NCI-H1105 (cell line): ENCODE measurements at regions not wholly inside any gene's neighbourhood (a gene's known extent, or its start where the extent isn't known, plus 50 kb on each side); places are given as distances from the start of the nearest gene placed in this dataset.
"Not testable (repeated sequence)": the region's sequence is repeated elsewhere in the genome, so short reads cannot be mapped to it uniquely, and the experiment has no call there.

Experiments
- DNase-seq: peaks from one replicate; lab custom pipeline; 2025; lab: John Stamatoyannopoulos, UW

GRCh38 chr5:25181249-25181648, 536.5 kb upstream of the CDH10 start:
- DNase-seq, result no peak

DNA sequence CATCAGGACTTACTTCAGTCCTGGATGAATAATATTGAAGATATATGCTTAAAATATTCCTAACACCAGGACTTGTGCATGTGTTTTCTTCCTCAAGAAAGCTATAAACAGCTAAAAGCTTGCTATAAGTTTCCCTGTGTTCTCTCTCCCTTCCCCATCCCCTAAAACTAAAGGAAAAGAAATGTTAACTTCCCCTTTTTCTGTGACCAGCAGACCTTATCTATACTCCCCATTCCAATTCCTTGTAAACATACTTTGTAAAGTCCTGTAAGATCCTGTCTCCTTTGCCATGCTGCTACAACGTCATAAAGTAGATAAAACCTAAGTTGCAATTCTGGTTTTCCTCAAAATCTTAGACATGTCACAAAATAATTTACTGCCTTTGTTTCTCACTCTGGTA, 517.8 kb upstream of the CDH10 start:
- DNase-seq, result not testable (repeated sequence)

DNA sequence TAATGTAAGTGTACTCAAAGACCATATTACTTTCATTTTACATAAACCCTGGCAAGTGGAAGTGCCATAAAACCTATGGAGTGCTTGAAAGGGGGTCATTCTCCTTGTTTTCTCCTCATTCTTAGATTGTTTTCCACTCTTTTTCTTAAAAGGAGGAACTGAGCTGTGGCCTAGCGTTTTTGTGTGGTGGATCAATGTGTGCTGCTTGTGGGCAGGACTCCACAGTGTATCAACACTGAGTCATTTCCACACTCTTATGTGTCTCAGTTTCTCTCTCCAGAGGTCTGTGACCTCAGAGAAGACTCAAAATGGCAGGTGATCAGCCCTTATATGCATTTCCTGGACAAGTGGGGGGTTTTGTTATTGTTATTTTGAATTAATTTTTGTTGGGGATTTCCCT, 516.1 kb upstream of the CDH10 start:
- no peak for DNase-seq

DNA sequence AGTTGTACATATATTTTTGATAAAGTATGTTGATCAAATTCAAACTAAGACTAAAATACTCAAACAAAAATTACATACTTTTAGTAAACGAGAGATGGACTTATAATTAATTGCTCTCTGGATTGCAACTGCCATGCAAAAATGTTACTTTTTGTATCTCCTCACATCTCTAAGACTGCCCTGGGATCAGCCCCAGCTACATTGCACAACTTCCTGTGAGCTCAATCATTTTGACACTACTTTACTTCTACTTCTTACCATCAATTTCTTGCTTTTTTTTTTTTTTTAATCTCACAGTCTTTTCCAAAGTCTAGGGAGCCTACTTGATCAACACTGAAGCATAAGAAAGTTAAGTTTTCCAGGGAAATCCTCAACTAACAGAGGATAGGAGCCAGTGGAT, 506.0 kb upstream of the CDH10 start:
- no peak for DNase-seq

GRCh38 chr5:25128606-25129005, 483.8 kb upstream of the CDH10 start:
- DNase-seq, result no peak

GRCh38 chr5:25119650-25120049, 474.9 kb upstream of the CDH10 start:
- no peak for DNase-seq

GRCh38 chr5:25107853-25108252, 463.1 kb upstream of the CDH10 start:
- no peak for DNase-seq

- DNase-seq, result no peak
Measured at GRCh38 chr5:25099538-25099937, 454.8 kb upstream of the CDH10 start.

GRCh38 chr5:25095261-25095660, 450.5 kb upstream of the CDH10 start:
- DNase-seq, result no peak

DNA sequence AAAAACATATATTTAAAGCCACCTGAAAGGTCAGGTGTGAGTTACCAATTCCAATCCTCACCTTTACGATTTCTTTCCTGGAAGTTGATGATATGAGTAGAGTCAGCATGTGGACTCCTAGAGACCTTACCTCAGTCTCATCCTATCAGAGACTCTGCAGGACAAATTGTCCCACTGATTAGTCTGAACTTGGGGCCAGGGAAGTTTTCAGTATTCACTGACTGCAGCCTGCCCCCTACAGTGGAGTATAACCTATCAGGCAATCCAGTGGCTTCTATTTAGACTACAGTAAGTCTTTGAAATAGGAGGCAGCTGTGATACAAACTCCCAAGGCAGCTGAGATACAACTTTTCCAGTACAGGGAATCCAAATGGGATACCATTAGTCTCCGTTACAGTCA, 449.4 kb upstream of the CDH10 start:
- DNase-seq, result no peak

DNA sequence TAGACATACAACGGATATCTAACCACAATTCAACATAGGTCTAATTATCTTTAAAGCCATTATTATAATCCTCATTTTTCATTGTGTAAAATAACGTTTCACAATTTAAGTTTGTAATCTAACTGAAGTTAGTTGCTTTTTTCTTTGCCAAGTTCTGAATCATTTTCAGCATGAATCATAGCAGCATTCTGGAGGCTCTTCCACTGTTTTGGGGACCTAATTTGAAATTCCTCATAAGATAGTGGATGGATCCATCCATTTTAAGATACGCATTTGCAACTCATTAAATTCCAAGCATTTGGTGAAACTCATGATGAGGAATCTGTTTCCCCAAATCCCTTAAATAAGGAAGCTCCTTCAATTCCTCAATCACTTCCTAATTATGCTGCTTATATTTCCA, 447.1 kb upstream of the CDH10 start:
- no peak for DNase-seq

DNA sequence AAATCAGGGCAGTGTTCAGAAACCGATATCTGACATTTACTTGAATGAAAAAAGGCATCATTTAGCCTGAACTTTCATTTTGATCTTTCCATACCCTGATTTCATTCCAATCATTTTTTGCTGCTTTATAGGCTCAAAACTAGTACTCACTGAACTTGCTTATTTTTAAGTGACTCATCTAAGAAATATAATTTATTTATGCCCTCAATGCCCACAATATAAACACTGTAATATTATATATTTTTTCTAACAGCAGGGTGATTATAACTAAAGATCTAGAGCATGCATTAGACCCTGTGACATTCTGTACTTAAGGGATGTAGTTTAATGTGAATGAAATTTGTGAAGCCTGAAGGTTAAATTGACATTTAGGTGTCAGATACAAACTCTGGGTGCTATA, 446.1 kb upstream of the CDH10 start:
- no peak for DNase-seq

- no peak for DNase-seq
Measured at GRCh38 chr5:25090275-25090674, 445.5 kb upstream of the CDH10 start.

- not testable (repeated sequence) for DNase-seq
Measured at GRCh38 chr5:25088689-25089088, 443.9 kb upstream of the CDH10 start.

- DNase-seq, result not testable (repeated sequence)
Measured at GRCh38 chr5:25083261-25083660, 438.5 kb upstream of the CDH10 start.

DNA sequence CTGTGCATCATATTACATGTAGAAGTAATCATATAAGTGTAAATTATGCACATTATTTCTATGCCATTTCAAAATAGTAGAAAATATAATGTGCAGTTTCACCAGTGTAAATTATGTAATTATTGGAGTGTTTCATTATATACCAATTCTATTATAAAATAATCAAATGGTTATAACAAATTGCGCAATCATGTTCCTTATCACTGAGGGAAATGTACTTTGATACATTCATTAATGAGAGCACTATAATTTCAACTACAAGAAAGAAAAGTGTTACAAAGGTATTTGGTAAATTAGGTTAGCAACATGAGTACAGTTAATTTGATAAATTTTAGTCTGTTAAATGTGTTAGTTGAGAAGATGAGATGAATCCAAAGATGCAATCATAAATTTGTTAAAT, 421.5 kb upstream of the CDH10 start:
- DNase-seq, result no peak

- no peak for DNase-seq
Measured at GRCh38 chr5:25064306-25064705, 419.5 kb upstream of the CDH10 start.

DNA sequence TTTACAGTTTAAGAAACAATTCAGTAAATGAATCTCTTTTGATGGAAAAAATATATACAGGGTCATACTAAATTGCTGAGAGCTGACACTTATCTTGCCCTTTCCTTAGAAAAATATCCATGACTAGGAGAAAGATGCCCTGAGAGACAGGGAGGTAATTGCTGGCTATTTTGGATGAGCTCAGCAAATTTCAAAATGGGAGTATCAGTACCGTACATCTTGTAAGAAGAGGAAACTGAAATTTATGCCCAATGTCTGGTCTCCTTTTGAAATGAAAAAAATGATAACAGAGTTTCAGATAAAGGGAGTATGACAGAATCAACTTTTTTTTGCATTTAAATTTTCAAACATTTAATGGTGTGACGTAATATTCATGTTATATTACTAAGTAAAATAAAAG, 415.8 kb upstream of the CDH10 start:
- DNase-seq, result no peak

GRCh38 chr5:25056836-25057235, 412.1 kb upstream of the CDH10 start:
- no peak for DNase-seq

GRCh38 chr5:25033658-25034057, 388.9 kb upstream of the CDH10 start:
- no peak for DNase-seq

DNA sequence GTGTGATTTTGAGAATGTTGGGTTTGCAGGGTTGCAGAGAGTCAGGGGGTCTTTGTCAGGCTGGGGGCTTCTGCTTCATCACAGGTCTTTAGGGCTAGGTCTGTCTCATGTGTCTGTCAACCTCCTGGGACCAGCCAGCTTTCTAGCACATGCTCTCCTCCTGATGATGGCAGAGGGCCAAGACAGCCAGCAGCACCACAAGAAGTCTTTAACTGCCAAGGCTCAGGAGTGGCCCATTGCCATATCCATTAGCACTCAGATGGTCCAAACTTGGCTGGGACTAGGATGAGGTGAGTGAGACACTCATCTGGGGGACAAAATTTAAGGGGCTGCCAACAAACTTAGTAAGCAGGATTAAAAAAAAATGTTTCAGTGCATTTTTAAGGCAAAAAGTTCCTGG, 384.2 kb upstream of the CDH10 start:
- peak; percentile 49 for DNase-seq

DNA sequence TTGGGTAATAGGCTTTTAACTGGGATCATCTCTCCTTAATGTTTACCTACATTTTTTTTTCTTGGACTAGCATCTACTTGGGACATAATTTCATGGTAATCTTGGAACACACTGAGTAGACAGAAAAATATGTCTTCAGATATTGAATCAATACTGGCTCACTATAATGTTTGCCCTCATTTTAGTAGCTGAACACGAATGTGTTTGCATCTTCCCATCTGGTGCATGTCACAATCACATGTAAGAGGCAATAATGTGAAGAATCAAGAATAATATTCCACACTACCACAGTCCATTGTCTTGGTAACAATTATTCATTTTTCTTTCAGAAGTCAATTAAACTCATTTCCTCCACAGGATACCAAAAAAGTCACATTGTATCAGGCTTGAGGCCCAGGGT, 382.7 kb upstream of the CDH10 start:
- DNase-seq, result no peak

- no peak for DNase-seq
Measured at GRCh38 chr5:25027061-25027460, 382.3 kb upstream of the CDH10 start.

- no peak for DNase-seq
Measured at GRCh38 chr5:25025831-25026230, 381.1 kb upstream of the CDH10 start.

GRCh38 chr5:25020454-25020853, 375.7 kb upstream of the CDH10 start:
- no peak for DNase-seq
